ENCODE measurements at regions not wholly inside any gene's neighbourhood (a gene's known extent, or its start where the extent isn't known, plus 50 kb on each side); places are given as distances from the start of the nearest gene placed in this dataset.

DNA sequence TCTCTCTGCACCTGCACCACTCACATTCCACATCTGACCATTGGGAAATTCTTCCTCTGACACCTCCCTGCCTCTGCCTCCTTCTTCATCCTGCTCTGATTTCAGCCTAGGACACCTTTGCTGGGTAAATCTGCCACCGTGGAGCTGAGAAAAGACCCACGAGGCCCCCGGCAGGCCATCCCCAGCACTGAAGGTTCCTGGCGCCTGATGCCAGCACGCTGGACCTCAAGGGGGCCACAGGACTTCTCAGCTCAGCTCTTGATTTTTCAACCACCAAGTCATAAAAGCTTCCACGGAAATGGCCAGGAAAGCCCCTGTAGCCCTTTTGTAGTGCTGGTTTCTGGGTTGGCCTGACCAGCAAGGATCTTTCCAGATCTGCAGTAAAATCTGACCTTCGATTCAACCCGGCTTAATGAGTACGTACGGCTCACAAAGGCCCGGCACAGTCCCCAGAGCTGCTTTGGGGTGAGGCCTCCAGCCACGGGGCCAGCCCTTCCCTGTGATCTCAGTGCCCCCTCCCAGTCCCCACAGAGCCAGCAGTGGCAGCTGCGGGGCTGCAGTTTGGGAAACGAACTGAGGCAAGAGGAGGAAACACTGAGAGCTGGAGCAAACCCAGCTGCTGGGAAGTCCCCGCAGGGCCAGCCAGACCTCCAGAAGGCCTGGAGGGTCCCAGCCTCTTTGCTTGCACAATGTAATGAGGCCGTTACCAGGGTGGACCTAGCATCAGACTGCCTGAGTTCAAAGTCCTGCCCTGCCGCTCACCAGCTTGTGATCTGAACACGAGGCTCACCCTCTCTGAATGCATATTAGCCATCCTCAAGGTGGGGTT lies 157.5 kb downstream of the BMP7 start:
- TF ChIP-seq TEAD4 (IDR thresholded peaks at IDR 0.05) (no peak), TAF1 (IDR thresholded peaks at IDR 0.05; ENCODE audit: low read depth) (no peak), EGR1 (IDR thresholded peaks at IDR 0.05) (no peak), RAD21 (IDR thresholded peaks at IDR 0.05; ENCODE audit: low read depth) (no peak), NFIC (IDR thresholded peaks at IDR 0.05) (no peak), EP300 (IDR thresholded peaks at IDR 0.05; ENCODE audit: borderline replicate concordance) (no peak), ZBTB7A (IDR thresholded peaks at IDR 0.05; ENCODE audit: low read depth) (no peak)
- TF ChIP-seq, protein P1, sequence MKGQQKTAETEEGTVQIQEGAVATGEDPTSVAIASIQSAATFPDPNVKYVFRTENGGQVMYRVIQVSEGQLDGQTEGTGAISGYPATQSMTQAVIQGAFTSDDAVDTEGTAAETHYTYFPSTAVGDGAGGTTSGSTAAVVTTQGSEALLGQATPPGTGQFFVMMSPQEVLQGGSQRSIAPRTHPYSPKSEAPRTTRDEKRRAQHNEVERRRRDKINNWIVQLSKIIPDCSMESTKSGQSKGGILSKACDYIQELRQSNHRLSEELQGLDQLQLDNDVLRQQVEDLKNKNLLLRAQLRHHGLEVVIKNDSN (IDR thresholded peaks at IDR 0.05), result no peak
- TF ChIP-seq, protein P2, sequence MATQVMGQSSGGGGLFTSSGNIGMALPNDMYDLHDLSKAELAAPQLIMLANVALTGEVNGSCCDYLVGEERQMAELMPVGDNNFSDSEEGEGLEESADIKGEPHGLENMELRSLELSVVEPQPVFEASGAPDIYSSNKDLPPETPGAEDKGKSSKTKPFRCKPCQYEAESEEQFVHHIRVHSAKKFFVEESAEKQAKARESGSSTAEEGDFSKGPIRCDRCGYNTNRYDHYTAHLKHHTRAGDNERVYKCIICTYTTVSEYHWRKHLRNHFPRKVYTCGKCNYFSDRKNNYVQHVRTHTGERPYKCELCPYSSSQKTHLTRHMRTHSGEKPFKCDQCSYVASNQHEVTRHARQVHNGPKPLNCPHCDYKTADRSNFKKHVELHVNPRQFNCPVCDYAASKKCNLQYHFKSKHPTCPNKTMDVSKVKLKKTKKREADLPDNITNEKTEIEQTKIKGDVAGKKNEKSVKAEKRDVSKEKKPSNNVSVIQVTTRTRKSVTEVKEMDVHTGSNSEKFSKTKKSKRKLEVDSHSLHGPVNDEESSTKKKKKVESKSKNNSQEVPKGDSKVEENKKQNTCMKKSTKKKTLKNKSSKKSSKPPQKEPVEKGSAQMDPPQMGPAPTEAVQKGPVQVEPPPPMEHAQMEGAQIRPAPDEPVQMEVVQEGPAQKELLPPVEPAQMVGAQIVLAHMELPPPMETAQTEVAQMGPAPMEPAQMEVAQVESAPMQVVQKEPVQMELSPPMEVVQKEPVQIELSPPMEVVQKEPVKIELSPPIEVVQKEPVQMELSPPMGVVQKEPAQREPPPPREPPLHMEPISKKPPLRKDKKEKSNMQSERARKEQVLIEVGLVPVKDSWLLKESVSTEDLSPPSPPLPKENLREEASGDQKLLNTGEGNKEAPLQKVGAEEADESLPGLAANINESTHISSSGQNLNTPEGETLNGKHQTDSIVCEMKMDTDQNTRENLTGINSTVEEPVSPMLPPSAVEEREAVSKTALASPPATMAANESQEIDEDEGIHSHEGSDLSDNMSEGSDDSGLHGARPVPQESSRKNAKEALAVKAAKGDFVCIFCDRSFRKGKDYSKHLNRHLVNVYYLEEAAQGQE (IDR thresholded peaks at IDR 0.05; ENCODE audit: low read depth), result no peak

DNA sequence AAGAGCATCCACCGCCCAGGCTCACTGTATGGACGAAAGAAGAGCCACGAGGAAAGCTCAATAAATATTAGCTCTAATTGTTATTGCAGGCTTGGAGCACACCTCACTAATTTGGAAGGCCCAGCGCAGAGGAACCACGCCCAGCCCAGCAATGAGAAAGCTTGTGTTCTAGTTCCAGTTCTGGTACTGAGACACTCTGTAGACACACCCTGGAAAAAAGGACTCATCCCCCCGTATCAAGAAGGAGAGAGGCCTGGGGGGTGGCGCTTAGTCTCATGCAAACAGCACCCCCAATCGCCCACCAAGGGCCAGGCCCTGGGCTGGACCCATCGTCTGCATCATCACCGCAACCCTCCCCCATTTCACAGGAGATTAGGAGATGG lies 156.9 kb downstream of the BMP7 start:
- TF ChIP-seq, protein P1 (IDR thresholded peaks at IDR 0.05), result no peak
- TF ChIP-seq TEAD4 (IDR thresholded peaks at IDR 0.05) (no peak), CREB1 (IDR thresholded peaks at IDR 0.05; ENCODE audit: low read depth) (no peak), TCF12 (IDR thresholded peaks at IDR 0.05; ENCODE audit: low read depth) (no peak), FOXM1 (IDR thresholded peaks at IDR 0.05; ENCODE audit: borderline replicate concordance, low read depth) (no peak), YY1 (IDR thresholded peaks at IDR 0.05; ENCODE audit: low read depth) (no peak), EP300 (IDR thresholded peaks at IDR 0.05; ENCODE audit: borderline replicate concordance) (no peak), ZBTB7A (IDR thresholded peaks at IDR 0.05; ENCODE audit: low read depth) (no peak), TAF1 (IDR thresholded peaks at IDR 0.05; ENCODE audit: low read depth) (no peak), EGR1 (IDR thresholded peaks at IDR 0.05) (no peak), RAD21 (IDR thresholded peaks at IDR 0.05; ENCODE audit: low read depth) (no peak)
- TF ChIP-seq, protein P3, sequence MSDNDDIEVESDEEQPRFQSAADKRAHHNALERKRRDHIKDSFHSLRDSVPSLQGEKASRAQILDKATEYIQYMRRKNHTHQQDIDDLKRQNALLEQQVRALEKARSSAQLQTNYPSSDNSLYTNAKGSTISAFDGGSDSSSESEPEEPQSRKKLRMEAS (IDR thresholded peaks at IDR 0.05), result no peak
- TF ChIP-seq, protein P2 (IDR thresholded peaks at IDR 0.05; ENCODE audit: low read depth), result no peak

DNA sequence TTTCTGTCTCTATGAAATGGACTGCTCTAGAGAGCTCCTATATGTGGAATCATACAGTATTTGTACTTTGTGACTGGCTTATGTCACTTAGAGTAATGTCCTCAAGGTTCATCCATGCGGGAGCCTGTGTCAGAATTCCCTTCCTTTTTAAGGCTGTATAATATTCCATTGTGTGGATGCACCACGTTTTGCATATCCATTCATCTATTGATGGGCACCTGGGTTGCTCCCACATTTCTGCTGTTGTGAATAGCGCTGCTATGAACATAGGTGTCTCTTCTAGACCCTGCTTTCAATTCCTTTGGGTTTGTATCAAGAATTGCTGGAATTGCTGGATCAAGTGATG lies 155.4 kb downstream of the BMP7 start:
- no peak for TF ChIP-seq CREB1 (IDR thresholded peaks at IDR 0.05; ENCODE audit: low read depth)
- TF ChIP-seq, protein P3 (IDR thresholded peaks at IDR 0.05), result no peak
- no peak for TF ChIP-seq YY1 (IDR thresholded peaks at IDR 0.05; ENCODE audit: low read depth)
- TF ChIP-seq TEAD4 (IDR thresholded peaks at IDR 0.05), result no peak
- no peak for TF ChIP-seq EGR1 (IDR thresholded peaks at IDR 0.05)
- TF ChIP-seq, protein P1 (IDR thresholded peaks at IDR 0.05), result no peak
- TF ChIP-seq EP300 (IDR thresholded peaks at IDR 0.05; ENCODE audit: borderline replicate concordance), result no peak
- TF ChIP-seq NFIC (IDR thresholded peaks at IDR 0.05), result no peak
- no peak for TF ChIP-seq ZBTB7A (IDR thresholded peaks at IDR 0.05; ENCODE audit: low read depth)
- TF ChIP-seq RAD21 (IDR thresholded peaks at IDR 0.05; ENCODE audit: low read depth), result no peak
- no peak for TF ChIP-seq FOXM1 (IDR thresholded peaks at IDR 0.05; ENCODE audit: borderline replicate concordance, low read depth)
- TF ChIP-seq TAF1 (IDR thresholded peaks at IDR 0.05; ENCODE audit: low read depth), result no peak
- TF ChIP-seq TCF12 (IDR thresholded peaks at IDR 0.05; ENCODE audit: low read depth), result no peak
- TF ChIP-seq, protein P2 (IDR thresholded peaks at IDR 0.05; ENCODE audit: low read depth), result no peak
- TF ChIP-seq CEBPB (IDR thresholded peaks at IDR 0.05), result no peak

DNA sequence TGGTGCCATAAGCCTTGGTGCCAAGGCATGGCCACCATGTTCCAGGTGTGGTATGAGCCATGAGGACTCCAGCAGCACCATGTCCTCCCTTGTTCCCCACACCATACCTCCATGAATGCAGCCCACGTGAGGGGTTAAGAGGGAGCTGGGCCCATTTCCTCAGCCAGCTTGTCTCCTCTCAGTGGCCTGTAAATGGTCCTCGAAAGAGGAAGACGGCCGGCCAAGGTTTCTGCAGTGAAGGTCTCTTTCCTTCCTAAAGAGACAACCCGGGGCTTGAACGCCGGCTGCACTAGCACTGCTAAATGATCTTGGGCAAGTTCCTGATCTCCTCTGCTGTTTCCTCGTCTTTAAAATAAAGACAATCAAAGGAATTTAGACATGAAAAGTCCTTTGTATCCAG lies 154.0 kb downstream of the BMP7 start:
- TF ChIP-seq EGR1 (IDR thresholded peaks at IDR 0.05) (no peak), YY1 (IDR thresholded peaks at IDR 0.05; ENCODE audit: low read depth) (no peak), NFIC (IDR thresholded peaks at IDR 0.05) (no peak), CREB1 (IDR thresholded peaks at IDR 0.05; ENCODE audit: low read depth) (no peak), EP300 (IDR thresholded peaks at IDR 0.05; ENCODE audit: borderline replicate concordance) (no peak), RAD21 (IDR thresholded peaks at IDR 0.05; ENCODE audit: low read depth) (no peak), ZBTB7A (IDR thresholded peaks at IDR 0.05; ENCODE audit: low read depth) (no peak), TAF1 (IDR thresholded peaks at IDR 0.05; ENCODE audit: low read depth) (no peak), TEAD4 (IDR thresholded peaks at IDR 0.05) (no peak), FOXM1 (IDR thresholded peaks at IDR 0.05; ENCODE audit: borderline replicate concordance, low read depth) (no peak), CEBPB (IDR thresholded peaks at IDR 0.05) (no peak), TCF12 (IDR thresholded peaks at IDR 0.05; ENCODE audit: low read depth) (no peak)
- TF ChIP-seq, protein P1 (IDR thresholded peaks at IDR 0.05), result no peak
- TF ChIP-seq, protein P2 (IDR thresholded peaks at IDR 0.05; ENCODE audit: low read depth), result no peak
- TF ChIP-seq, protein P3 (IDR thresholded peaks at IDR 0.05), result no peak

Data from Ishikawa (cell line).